OCI-LY3 (cell line): ENCODE measurements at regions not wholly inside any gene's neighbourhood (a gene's known extent, or its start where the extent isn't known, plus 50 kb on each side); places are given as distances from the start of the nearest gene placed in this dataset.

Source experiments
- CTCF ChIP-seq: fragments of 200-600, 300-600 bp; sonication (generic); IDR thresholded peaks from 2 replicates; pipeline ENCODE4 v1.5.1; 2014; ENCODE audit warnings: antibody characterized with exemption, low read length, low read depth
- EZH2phosphoT487 ChIP-seq: fragments of 200-600 bp; shearing (Covaris generic); IDR thresholded peaks from 2 replicates; pipeline ENCODE4 v1.6.1; 2018; ENCODE audit warnings: antibody characterized with exemption, mixed run types, low read depth

GRCh38 chr3:180250172-180250571, 213.4 kb upstream of the PEX5L start:
- TF ChIP-seq CTCF (no peak), EZH2phosphoT487 (no peak)
